ENCODE measurements at regions not wholly inside any gene's neighbourhood (a gene's known extent, or its start where the extent isn't known, plus 50 kb on each side); places are given as distances from the start of the nearest gene placed in this dataset.

GRCh38 chr5:60439552-60439951, 260.4 kb downstream of the DEPDC1B start:
- Histone ChIP-seq H3K79me2 (ENCODE audit: control insufficient read depth, insufficient read depth, low read length) (no peaks in the 10 kb centered on the region), H3K4me1 (ENCODE audit: control insufficient read depth in 2 of 2, insufficient read depth in 2 of 2, low read length in 2 of 2) (peaks cover 9 to 10% of the 10 kb centered on the region in 2 donors), H3K4me3 (ENCODE audit: control extremely low read depth in 1 of 5, extremely low read depth in 1 of 5, insufficient read depth in 1 of 5, low read depth in 2 of 5, low read length in 4 of 5) (no peak overlapping the region), H3K4me2 (replicated peaks; ENCODE audit: low read depth, low read length, poor library complexity, severe bottlenecking) (no peak overlapping the region), H3K9ac (ENCODE audit: low read length) (no peak overlapping the region), H3K9me3 (ENCODE audit: control extremely low read depth in 1 of 3, control insufficient read depth in 2 of 3, insufficient read depth in 1 of 3, low read length in 2 of 3) (no peaks in the 10 kb centered on the region), H3K36me3 (replicated peaks in 1 of 2; ENCODE audit: control extremely low read depth in 1 of 2, control insufficient read depth in 1 of 2, extremely low read depth in 1 of 2, insufficient read depth in 2 of 2, low read length in 1 of 2) (no peaks in the 10 kb centered on the region), H3K27me3 (replicated peaks in 1 of 4; ENCODE audit: control extremely low read depth in 1 of 4, control insufficient read depth in 3 of 4, insufficient read depth in 4 of 4, low read length in 3 of 4) (no peaks in the 10 kb centered on the region), H3K27ac (ENCODE audit: low read length in 2 of 2) (no peak overlapping the region), H4K20me1 (ENCODE audit: control insufficient read depth, insufficient read depth, low read length, poor library complexity, severe bottlenecking) (no peaks in the 10 kb centered on the region), H2AFZ (ENCODE audit: insufficient read depth, low read depth, low read length, poor library complexity, severe bottlenecking) (no peak overlapping the region)
- Mint-ChIP-seq H3K27ac (no peak overlapping the region), H3K27me3 (no peaks in the 10 kb centered on the region), H3K9me3 (ENCODE audit: insufficient read depth) (no peaks in the 10 kb centered on the region), H3K4me3 (no peak overlapping the region), H3K4me1 (peaks cover 12% of the 10 kb centered on the region)
- TF ChIP-seq EZH2 (IDR thresholded peaks at IDR 0.05; ENCODE audit: borderline replicate concordance, insufficient read depth, low read depth, low read length, poor library complexity, severe bottlenecking) (no peak), CTCF (IDR thresholded peaks at IDR 0.05) (no peak)
- ChIA-PET CTCF (no interaction called here), POLR2A (no interaction called here)
- ATAC-seq (ENCODE audit: low read depth) (no peak), DNase-seq (no peak)
- WGBS (ENCODE audit: insufficient coverage), result 100% methylated on average over 1 of the region's 1 CpG
- intact Hi-C loops (cut with micrococcal nuclease), result no loop called here

GRCh38 chr5:60437308-60437707, 262.7 kb downstream of the DEPDC1B start:
- H3K36me3 ChIP-seq (replicated peaks in 1 of 2; ENCODE audit: control extremely low read depth in 1 of 2, control insufficient read depth in 1 of 2, extremely low read depth in 1 of 2, insufficient read depth in 2 of 2, low read length in 1 of 2), result peaks cover 0 to 2% of the 10 kb centered on the region in 2 experiments
- no peak overlapping the region for H2AFZ ChIP-seq (ENCODE audit: insufficient read depth, low read depth, low read length, poor library complexity, severe bottlenecking)
- POLR2A ChIA-PET, result no interaction called here
- no peak for ATAC-seq (ENCODE audit: low read depth)
- peaks cover 9 to 10% of the 10 kb centered on the region in 2 donors for H3K4me1 ChIP-seq (ENCODE audit: control insufficient read depth in 2 of 2, insufficient read depth in 2 of 2, low read length in 2 of 2)
- no peak overlapping the region for H3K4me2 ChIP-seq (replicated peaks; ENCODE audit: low read depth, low read length, poor library complexity, severe bottlenecking)
- H3K27ac ChIP-seq (ENCODE audit: low read length in 2 of 2), result no peak overlapping the region
- no peak for TF ChIP-seq CTCF (IDR thresholded peaks at IDR 0.05)
- TF ChIP-seq EZH2 (IDR thresholded peaks at IDR 0.05; ENCODE audit: borderline replicate concordance, insufficient read depth, low read depth, low read length, poor library complexity, severe bottlenecking), result no peak
- H3K9me3 ChIP-seq (ENCODE audit: control extremely low read depth in 1 of 3, control insufficient read depth in 2 of 3, insufficient read depth in 1 of 3, low read length in 2 of 3), result no peaks in the 10 kb centered on the region
- H4K20me1 ChIP-seq (ENCODE audit: control insufficient read depth, insufficient read depth, low read length, poor library complexity, severe bottlenecking), result no peaks in the 10 kb centered on the region
- no peak overlapping the region for H3K9ac ChIP-seq (ENCODE audit: low read length)
- intact Hi-C loops (cut with micrococcal nuclease), result no loop called here
- no peak overlapping the region for H3K27ac Mint-ChIP-seq
- H3K79me2 ChIP-seq (ENCODE audit: control insufficient read depth, insufficient read depth, low read length), result no peaks in the 10 kb centered on the region
- no peaks in the 10 kb centered on the region for H3K9me3 Mint-ChIP-seq (ENCODE audit: insufficient read depth)
- no peak overlapping the region for H3K4me3 Mint-ChIP-seq
- H3K27me3 Mint-ChIP-seq, result no peaks in the 10 kb centered on the region
- no peak for DNase-seq
- CTCF ChIA-PET, result no interaction called here
- peaks cover 12% of the 10 kb centered on the region for H3K4me1 Mint-ChIP-seq
- no peaks in the 10 kb centered on the region for H3K27me3 ChIP-seq (replicated peaks in 1 of 4; ENCODE audit: control extremely low read depth in 1 of 4, control insufficient read depth in 3 of 4, insufficient read depth in 4 of 4, low read length in 3 of 4)
- no peak overlapping the region for H3K4me3 ChIP-seq (ENCODE audit: control extremely low read depth in 1 of 5, extremely low read depth in 1 of 5, insufficient read depth in 1 of 5, low read depth in 2 of 5, low read length in 4 of 5)
